Dermis blood vessel endothelial cell (primary cell): ENCODE measurements at regions not wholly inside any gene's neighbourhood (a gene's known extent, or its start where the extent isn't known, plus 50 kb on each side); places are given as distances from the start of the nearest gene placed in this dataset.
"Not testable (repeated sequence)": the region's sequence is repeated elsewhere in the genome, so short reads cannot be mapped to it uniquely, and the experiment has no call there.

Experiments used
- DNase-seq: peaks from one replicate; pipeline ENCODE4 v3.0.0; 2010

- no peak for DNase-seq
These were observed 217.1 kb downstream of the SLC4A3 start for GRCh38 chr2:219844401-219845091.

- no peak for DNase-seq
These were observed 221.5 kb downstream of the SLC4A3 start for GRCh38 chr2:219848882-219849281.

- DNase-seq: no peak
These were observed 223.7 kb downstream of the SLC4A3 start for GRCh38 chr2:219851169-219851568.

GRCh38 chr2:219851801-219852481 is 224.5 kb downstream of the SLC4A3 start:
- no peak for DNase-seq

GRCh38 chr2:219852626-219853025 is 225.2 kb downstream of the SLC4A3 start:
- no peak for DNase-seq

GRCh38 chr2:219856602-219857001 is 229.2 kb downstream of the SLC4A3 start:
- DNase-seq: no peak

GRCh38 chr2:219857751-219858150 is 230.3 kb downstream of the SLC4A3 start:
- DNase-seq: no peak

- DNase-seq: no peak
These were observed 233.9 kb downstream of the SLC4A3 start for GRCh38 chr2:219861307-219861706.

GRCh38 chr2:219864154-219864553 is 236.7 kb downstream of the SLC4A3 start:
- DNase-seq: no peak

- DNase-seq: no peak
These were observed 241.2 kb downstream of the SLC4A3 start for GRCh38 chr2:219868635-219869034.

GRCh38 chr2:219870041-219870440 is 242.6 kb downstream of the SLC4A3 start:
- no peak for DNase-seq

GRCh38 chr2:219871351-219871750 is 243.9 kb downstream of the SLC4A3 start:
- DNase-seq: no peak

- DNase-seq: no peak
These were observed 247.6 kb downstream of the SLC4A3 start for GRCh38 chr2:219875036-219875435.

- DNase-seq: not testable (repeated sequence)
These were observed 248.6 kb downstream of the SLC4A3 start for GRCh38 chr2:219875986-219876385.

- DNase-seq: no peak
These were observed 249.5 kb downstream of the SLC4A3 start for GRCh38 chr2:219876931-219877330.

GRCh38 chr2:219877728-219878127 is 250.3 kb downstream of the SLC4A3 start:
- no peak for DNase-seq

- no peak for DNase-seq
These were observed 251.1 kb downstream of the SLC4A3 start for GRCh38 chr2:219878516-219878915.

- DNase-seq: no peak
These were observed 254.4 kb downstream of the SLC4A3 start for GRCh38 chr2:219881851-219882250.

GRCh38 chr2:219886615-219887014 is 259.2 kb downstream of the SLC4A3 start:
- DNase-seq: no peak

- no peak for DNase-seq
These were observed 260.4 kb downstream of the SLC4A3 start for GRCh38 chr2:219887870-219888269.

- DNase-seq: no peak
These were observed 266.1 kb downstream of the SLC4A3 start for GRCh38 chr2:219893541-219893940.

GRCh38 chr2:219897456-219897855 is 270.0 kb downstream of the SLC4A3 start:
- no peak for DNase-seq

GRCh38 chr2:219901155-219901554 is 273.7 kb downstream of the SLC4A3 start:
- DNase-seq: no peak

GRCh38 chr2:219902891-219903552 is 275.6 kb downstream of the SLC4A3 start:
- DNase-seq: no peak
